NCI-H2196 (cell line): ENCODE measurements at regions not wholly inside any gene's neighbourhood (a gene's known extent, or its start where the extent isn't known, plus 50 kb on each side); places are given as distances from the start of the nearest gene placed in this dataset.
"Not testable (repeated sequence)": the region's sequence is repeated elsewhere in the genome, so short reads cannot be mapped to it uniquely, and the experiment has no call there.

Experiments used
- DNase-seq: peaks from one replicate; lab custom pipeline; 2025; ENCODE audit not compliant: unreplicated experiment; lab: John Stamatoyannopoulos, UW

DNA sequence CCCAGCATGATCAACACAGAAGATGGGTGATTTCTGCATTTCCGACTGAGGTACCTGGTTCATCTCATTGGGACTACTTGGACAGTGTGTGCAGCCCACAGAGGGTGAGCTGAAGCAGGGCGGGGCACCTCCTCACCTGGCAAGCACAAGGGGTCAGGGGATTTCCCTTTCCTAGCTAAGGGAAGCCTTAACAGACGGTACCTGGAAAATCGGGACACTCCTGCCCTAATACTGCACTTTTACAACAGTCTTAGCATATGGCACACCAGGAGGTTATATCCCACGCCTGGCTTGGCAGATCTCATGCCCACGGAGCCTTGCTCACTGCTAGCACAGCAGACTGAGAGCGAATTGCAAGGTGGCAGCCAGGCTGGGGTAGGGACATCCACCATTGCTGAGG, 92.9 kb upstream of the GRID2 start:
- DNase-seq, result no peak

- no peak for DNase-seq
Measured at GRCh38 chr4:92215476-92215875, 88.3 kb upstream of the GRID2 start.

GRCh38 chr4:92231511-92231910, 72.3 kb upstream of the GRID2 start:
- no peak for DNase-seq

DNA sequence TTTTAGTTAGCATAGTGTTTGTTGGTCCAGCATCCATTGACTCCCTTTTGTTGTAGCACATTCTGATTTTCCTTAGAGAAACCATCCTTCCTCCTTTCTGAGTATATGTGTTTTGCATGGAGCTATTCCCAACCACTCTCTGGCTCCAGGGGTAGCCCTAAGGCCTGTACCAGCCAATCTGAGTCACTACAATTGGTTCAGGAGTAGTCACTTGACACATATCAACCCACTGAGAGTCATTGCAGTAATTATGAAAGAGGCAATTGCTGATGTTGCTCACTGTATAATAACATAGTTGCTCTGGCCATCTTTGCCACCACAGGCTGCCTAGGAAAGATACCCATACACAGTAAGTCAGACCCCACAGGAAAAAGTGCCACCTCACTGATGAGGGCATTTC, 71.2 kb upstream of the GRID2 start:
- no peak for DNase-seq

DNA sequence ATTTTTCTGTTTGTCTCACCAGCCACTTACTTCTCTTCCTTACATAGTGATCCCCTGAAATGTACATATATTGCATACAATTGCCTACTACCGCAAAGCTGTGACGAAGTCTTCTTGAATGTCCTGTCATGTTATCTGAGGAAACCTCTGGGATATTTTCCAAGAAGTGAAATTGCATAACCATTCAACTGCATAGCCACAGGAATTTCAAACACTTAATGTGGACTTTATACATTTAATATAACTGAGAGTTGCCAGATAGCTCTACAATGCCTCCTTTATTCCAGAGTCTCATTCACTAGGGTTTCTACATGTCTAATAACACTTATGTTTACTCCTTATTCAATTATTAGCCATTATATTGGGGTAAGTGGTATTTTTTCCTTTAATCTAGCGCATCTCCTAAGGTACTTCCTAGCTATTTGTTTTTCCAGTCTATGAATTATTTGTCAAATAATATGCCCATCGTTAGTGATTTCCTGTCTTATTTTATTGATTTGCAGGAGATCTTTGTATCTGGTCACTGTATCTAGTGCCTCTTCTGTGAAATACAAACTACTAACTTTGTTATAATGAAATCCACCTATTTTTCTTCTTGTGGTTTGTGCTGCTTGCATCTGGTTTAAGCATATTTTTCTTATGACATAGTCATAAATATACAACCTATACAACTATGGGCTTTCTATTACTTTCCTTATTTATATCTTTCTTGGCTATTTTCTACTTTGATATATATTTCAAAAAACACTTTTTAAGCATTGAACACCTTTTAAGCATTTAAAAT, 69.2 kb upstream of the GRID2 start:
- DNase-seq, result no peak

DNA sequence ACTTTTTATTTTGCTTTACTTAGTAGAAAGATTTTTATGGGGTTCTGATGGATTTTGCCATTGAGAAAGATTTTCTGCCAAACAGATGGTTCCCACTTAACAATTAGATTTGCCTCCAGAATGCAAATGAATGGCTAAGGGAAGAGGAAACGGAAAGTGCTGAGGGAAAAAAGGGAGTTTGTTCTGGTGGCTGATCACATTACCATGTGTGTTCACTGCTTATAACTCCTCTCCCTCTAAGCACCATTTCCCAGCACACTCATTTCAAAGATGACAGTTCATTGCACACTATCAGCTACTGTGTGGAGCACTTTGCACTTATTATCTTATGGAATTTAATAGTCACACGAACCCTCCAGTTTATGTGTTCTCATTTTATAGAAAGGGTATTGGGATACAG, 68.0 kb upstream of the GRID2 start:
- no peak for DNase-seq

DNA sequence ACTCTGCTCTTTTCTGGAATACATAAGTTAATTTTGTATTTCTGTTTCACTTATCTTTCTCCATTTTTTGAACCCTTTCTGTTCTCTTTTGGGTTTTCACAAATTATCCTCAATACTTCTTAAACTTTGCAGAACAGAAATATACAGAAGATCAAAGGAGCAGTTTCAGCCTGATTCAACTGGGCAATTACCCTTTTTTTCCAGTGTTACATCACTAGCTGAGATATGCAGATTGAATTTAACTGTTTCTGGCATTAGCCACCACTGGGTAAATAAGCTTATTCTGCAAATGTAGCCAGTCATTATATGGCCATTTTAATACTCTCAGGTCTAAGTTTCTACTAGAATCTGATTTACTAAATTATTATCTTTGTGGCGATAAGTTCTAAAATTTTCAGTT, 66.9 kb upstream of the GRID2 start:
- no peak for DNase-seq

- DNase-seq, result no peak
Measured at GRCh38 chr4:92237559-92237958, 66.2 kb upstream of the GRID2 start.

GRCh38 chr4:92241094-92241493, 62.7 kb upstream of the GRID2 start:
- no peak for DNase-seq

- no peak for DNase-seq
Measured at GRCh38 chr4:92246384-92246783, 57.4 kb upstream of the GRID2 start.

DNA sequence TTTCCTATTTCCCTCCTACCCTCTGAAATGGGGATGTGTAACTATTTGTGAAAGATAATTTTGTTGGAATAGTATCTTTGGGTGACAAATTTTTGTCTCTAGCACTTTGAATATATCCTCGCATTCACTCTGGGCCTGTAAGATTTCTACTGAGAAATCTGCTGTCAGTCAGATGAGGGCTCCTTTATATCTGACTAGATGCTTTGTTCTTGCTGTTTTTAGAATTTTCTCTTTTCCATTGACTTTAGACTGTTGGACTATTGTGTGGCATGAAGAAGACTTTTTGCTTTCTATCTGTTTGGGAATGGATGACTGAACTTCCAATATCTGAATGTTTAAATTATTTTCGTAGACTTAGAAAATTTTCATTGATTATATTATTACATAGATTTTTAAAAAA, 54.2 kb upstream of the GRID2 start:
- no peak for DNase-seq

DNA sequence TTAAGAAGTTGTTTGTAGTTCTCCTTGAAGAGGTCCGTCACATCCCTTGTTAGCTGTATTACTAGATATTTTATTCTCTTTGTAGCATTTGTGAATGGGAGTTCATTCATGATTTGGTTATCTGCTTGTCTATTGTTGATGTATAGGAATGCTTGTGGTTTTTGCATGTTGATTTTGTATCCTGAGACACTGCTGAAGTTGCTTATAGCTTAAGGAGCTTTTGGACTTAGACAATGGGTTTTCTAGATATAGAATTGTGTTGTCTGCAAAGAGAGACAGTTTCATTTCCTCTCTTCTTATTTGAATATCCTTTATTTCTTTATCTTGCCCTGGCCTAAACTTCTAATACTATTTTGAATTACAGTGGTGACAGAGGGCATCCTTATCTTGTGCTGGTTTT, 52.1 kb upstream of the GRID2 start:
- DNase-seq, result no peak

DNA sequence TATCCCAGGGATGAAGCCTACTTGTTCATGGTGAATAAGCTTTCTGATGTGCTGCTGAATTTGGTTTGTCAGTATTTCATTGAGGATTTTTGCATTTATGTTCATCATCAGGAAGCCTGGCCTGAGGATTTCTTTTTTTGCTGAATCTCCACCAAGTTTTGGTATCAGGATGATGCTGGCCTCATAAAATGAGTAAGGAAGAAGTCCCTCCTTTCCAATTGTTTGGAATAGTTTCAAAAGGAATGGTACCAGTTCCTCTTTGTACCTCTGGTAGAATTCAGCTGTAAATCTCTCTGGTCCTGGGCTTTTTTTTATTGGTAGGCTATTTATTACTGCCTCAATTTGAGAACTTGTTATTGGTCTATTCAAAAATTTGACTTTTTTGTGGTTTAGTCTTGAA, 51.4 kb upstream of the GRID2 start:
- not testable (repeated sequence) for DNase-seq

GRCh38 chr4:92252846-92253245, 50.9 kb upstream of the GRID2 start:
- no peak for DNase-seq

GRCh38 chr4:92253550-92253949, 50.2 kb upstream of the GRID2 start:
- no peak for DNase-seq
